Ovary (tissue), 3 donors: ENCODE measurements at regions not wholly inside any gene's neighbourhood (a gene's known extent, or its start where the extent isn't known, plus 50 kb on each side); places are given as distances from the start of the nearest gene placed in this dataset.

Experiments
- EP300 ChIP-seq: sonication (generic); formaldehyde crosslinking; IDR thresholded peaks from one replicate; pipeline ENCODE4 v1.6.1; 2017; ENCODE audit warnings: antibody characterized with exemption
- POLR2A ChIP-seq: fragments of 450-650 bp; IDR thresholded peaks from one replicate; pipeline ENCODE4 v1.6.1; 2017; ENCODE audit warnings: antibody characterized with exemption, mild to moderate bottlenecking, moderate library complexity
- TF ChIP-seq, protein P1 (sequence below), 3 donors: fragments of 450-650 bp in 2 of 3; fragments of 200-600 bp in 1 of 3; IDR thresholded peaks; one replicate each; pipeline versions ENCODE4 v1.5.1 to v1.8.0; 2016 to 2022; ENCODE audit warnings: antibody characterized with exemption in 3 of 3, mild to moderate bottlenecking in 1 of 3
- donor health status: DM: no; HTN: no; CAD: no.

DNA sequence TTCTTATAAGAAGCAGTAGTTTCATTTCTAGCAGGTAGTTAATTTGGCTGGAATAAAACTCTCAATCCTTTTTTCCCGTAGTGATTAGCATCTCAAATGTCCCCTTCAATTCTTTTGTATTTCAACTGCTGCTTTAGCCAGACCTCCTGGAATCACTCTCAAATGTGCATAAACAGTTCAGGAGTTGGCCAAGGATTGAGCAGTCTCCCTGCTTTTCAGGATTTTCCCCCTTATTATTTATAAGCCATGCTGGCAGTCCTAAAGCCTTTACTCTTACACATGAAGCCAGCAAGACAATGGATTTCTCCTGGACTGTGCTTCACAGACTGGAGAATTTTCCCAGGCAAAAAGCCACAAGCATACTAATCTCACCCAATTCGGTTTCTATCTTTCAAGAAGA, 950.1 kb downstream of the VRK1 start:
- TF ChIP-seq, protein P1, sequence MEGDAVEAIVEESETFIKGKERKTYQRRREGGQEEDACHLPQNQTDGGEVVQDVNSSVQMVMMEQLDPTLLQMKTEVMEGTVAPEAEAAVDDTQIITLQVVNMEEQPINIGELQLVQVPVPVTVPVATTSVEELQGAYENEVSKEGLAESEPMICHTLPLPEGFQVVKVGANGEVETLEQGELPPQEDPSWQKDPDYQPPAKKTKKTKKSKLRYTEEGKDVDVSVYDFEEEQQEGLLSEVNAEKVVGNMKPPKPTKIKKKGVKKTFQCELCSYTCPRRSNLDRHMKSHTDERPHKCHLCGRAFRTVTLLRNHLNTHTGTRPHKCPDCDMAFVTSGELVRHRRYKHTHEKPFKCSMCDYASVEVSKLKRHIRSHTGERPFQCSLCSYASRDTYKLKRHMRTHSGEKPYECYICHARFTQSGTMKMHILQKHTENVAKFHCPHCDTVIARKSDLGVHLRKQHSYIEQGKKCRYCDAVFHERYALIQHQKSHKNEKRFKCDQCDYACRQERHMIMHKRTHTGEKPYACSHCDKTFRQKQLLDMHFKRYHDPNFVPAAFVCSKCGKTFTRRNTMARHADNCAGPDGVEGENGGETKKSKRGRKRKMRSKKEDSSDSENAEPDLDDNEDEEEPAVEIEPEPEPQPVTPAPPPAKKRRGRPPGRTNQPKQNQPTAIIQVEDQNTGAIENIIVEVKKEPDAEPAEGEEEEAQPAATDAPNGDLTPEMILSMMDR (IDR thresholded peaks at IDR 0.05): no peak
- TF ChIP-seq EP300 (no peak), POLR2A (no peak)
